ENCODE measurements at regions not wholly inside any gene's neighbourhood (a gene's known extent, or its start where the extent isn't known, plus 50 kb on each side); places are given as distances from the start of the nearest gene placed in this dataset.

DNA sequence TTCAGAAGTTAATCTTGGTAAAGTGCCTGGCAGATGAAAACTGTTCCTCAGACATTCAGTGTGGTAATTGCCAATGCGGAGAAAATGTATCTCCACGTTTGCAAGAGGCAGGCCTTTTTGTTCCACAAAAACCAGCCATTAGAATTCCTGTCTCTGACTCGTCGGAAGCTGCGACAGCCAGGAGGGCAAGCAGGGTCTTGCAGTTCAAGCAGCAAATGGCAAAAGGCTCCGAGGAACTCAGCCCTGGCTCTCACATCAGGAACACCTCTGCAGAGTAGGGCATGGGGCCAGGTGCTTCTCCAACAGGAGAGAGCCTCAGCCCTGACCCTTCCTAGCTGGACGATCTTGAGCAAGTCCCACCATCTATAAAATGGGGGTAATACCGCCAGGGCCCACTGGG, 69.0 kb upstream of the CPLX2 start:
- TF ChIP-seq, protein P1, sequence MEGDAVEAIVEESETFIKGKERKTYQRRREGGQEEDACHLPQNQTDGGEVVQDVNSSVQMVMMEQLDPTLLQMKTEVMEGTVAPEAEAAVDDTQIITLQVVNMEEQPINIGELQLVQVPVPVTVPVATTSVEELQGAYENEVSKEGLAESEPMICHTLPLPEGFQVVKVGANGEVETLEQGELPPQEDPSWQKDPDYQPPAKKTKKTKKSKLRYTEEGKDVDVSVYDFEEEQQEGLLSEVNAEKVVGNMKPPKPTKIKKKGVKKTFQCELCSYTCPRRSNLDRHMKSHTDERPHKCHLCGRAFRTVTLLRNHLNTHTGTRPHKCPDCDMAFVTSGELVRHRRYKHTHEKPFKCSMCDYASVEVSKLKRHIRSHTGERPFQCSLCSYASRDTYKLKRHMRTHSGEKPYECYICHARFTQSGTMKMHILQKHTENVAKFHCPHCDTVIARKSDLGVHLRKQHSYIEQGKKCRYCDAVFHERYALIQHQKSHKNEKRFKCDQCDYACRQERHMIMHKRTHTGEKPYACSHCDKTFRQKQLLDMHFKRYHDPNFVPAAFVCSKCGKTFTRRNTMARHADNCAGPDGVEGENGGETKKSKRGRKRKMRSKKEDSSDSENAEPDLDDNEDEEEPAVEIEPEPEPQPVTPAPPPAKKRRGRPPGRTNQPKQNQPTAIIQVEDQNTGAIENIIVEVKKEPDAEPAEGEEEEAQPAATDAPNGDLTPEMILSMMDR (IDR thresholded peaks at IDR 0.05), result no peak
- no peak for TF ChIP-seq POLR2A (IDR thresholded peaks at IDR 0.05)

Data from right lobe of liver (tissue), 4 donors.